Activated T-helper 1 cell treated with anti-CD3 and anti-CD28 coated beads, Interleukin-12 subunit alpha, Interleukin-12 subunit beta, Interleukin-2, Interleukin-4 antibody, amounts not matched to agents 30 ng/mL and 10 ng/mL and 1 ng/mL, durations not matched to agents 14 hours and 24 hours and 36 hours (primary cell): ENCODE measurements at regions not wholly inside any gene's neighbourhood (a gene's known extent, or its start where the extent isn't known, plus 50 kb on each side); places are given as distances from the start of the nearest gene placed in this dataset.
"Not testable (repeated sequence)": the region's sequence is repeated elsewhere in the genome, so short reads cannot be mapped to it uniquely, and the experiment has no call there.

ENCODE experiments used
- DNase-seq: peaks from one replicate; pipeline ENCODE4 v3.0.0; 2021; ENCODE audit warnings: low spot score
- H3K27ac Mint-ChIP-seq: one replicate; pipeline ENCODE4 v1.8.0; 2021; ENCODE audit warnings: mild to moderate bottlenecking, mixed read lengths
- H3K27me3 Mint-ChIP-seq: one replicate; pipeline ENCODE4 v1.8.0; 2022; ENCODE audit warnings: mild to moderate bottlenecking, moderate library complexity, mixed read lengths; ENCODE audit not compliant: insufficient read depth
- H3K36me3 Mint-ChIP-seq: one replicate; pipeline ENCODE4 v1.8.0; 2021; ENCODE audit warnings: low read depth, mixed read lengths
- H3K4me1 Mint-ChIP-seq: one replicate; pipeline ENCODE4 v1.8.0; 2021; ENCODE audit warnings: low read depth, mixed read lengths
- H3K4me3 Mint-ChIP-seq: one replicate; pipeline ENCODE4 v1.8.0; 2021; ENCODE audit warnings: mild to moderate bottlenecking, moderate library complexity, mixed read lengths
- H3K9me3 Mint-ChIP-seq: one replicate; pipeline ENCODE4 v1.8.0; 2021; ENCODE audit warnings: mixed read lengths
- intact Hi-C: fragments of 100-400 bp; cut with micrococcal nuclease; formaldehyde crosslinking; loops from one replicate; pipeline ENCODE4 v1.15.1; 2024

DNA sequence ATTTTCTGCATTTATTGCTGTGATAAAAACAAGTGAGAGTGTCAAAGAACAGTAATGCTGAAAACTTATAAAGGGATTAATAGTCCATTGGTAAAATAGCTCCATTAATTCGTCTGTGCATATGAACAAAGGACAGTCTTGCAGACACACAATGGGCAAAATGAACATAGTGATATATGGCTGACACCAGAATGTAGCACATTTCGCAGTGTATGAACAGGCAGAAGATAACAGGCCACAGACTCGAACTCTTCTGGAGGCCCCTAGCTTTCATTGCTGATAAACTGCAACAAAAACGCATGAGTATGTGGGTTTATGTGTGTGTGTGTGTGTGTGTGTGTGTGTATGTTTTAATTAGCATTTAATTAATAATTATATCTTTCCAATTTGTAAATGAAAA is 354.8 kb downstream of the TAF11L14 start:
- H3K27ac Mint-ChIP-seq, result no peak overlapping the region
- no peak overlapping the region for H3K4me3 Mint-ChIP-seq
- no peaks in the 10 kb centered on the region for H3K27me3 Mint-ChIP-seq
- H3K36me3 Mint-ChIP-seq, result no peaks in the 10 kb centered on the region
- DNase-seq, result no peak
- no peaks in the 10 kb centered on the region for H3K4me1 Mint-ChIP-seq
- intact Hi-C loops, result no loop called here
- H3K9me3 Mint-ChIP-seq, result no peaks in the 10 kb centered on the region

DNA sequence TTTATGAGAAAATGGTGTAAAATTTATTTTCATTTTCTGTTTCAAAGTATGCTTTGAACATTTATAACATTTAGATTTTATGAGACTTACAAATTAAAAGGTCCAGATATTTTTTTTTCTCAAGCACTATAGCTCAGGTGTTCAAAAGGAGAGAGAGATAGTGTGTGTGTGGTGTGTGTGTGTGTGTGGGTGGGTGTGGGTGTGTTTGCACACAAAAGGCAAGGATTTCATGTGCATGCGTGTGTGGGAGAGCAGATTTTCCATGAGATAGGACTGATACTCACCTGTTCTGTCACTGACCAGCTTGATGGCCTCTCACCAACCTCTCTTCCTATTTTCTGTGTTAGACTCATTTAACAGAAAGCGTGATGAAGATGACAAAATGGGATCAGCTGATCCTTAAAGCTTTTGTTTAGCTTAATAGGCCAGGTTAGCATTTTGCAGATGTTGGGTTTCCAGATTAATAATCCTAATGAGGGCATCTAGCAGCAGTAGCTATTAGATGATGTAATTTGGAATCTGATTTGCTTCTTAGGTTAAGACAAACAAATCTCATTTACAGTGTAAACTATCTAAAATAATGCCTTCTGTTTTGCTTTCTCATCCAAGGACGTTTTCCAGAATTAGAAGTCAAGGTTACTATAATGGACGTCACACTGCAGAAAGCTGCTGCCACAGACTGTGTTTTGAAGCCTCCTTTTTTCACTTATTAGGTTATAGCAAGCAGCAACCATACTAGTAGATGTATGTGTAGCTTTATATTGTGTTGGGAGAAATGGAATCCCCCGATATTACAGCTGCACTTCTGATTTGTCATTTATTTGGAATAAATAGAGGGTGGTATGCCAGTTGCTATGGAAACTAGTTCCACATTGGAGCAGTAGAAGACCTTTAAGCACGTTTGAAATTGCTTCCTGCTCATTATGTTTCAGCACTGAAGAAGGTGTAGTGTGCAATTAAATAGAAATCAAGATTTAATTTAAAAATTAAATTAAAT is 355.6 kb downstream of the TAF11L14 start:
- no peak for DNase-seq
- no peaks in the 10 kb centered on the region for H3K36me3 Mint-ChIP-seq
- H3K4me3 Mint-ChIP-seq, result no peak overlapping the region
- intact Hi-C loops, result no loop called here
- H3K27me3 Mint-ChIP-seq, result no peaks in the 10 kb centered on the region
- no peak overlapping the region for H3K27ac Mint-ChIP-seq
- H3K9me3 Mint-ChIP-seq, result no peaks in the 10 kb centered on the region
- H3K4me1 Mint-ChIP-seq, result no peaks in the 10 kb centered on the region

DNA sequence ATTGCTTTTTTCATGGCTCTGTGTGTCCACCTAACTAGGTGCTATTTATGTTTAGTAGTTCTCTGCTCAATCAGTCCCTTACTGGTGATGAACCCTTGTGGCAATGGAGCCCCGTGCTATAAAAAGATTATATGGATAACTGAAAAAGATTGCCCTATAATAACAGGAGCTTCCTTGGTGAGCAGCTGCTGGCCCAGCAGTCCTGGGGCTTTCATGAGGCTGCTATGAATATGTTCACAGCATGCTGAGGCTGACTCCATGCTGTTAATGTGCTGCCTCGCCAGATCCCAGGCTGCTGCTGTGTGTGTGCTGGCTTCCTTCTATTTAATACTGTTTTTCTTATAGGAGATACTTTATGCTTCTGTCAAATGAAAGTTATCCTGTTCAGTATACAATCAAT is 357.5 kb downstream of the TAF11L14 start:
- Mint-ChIP-seq H3K9me3 (no peaks in the 10 kb centered on the region), H3K4me1 (no peaks in the 10 kb centered on the region), H3K27me3 (no peaks in the 10 kb centered on the region), H3K27ac (no peak overlapping the region), H3K4me3 (no peak overlapping the region), H3K36me3 (no peaks in the 10 kb centered on the region)
- DNase-seq, result no peak
- intact Hi-C loops, result no loop called here

DNA sequence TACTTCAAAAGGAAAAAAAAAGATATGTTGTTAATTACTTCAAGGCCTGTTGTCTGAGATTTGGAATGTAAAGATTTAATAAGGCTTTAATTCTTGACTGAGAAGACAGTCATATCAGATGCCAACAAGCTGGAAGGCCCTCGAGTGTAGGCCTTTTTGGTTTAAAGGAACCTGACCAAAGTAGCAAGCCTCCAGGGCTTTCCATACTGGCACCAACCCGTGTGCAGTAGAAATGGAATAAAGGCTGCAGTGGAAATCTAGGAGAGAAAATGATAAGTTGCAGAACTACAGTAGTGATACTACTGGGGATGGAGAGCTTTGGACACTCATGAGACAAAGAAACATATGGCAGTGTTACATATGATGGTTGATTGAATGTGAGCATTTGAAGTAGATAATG is 358.0 kb downstream of the TAF11L14 start:
- H3K27me3 Mint-ChIP-seq, result no peaks in the 10 kb centered on the region
- H3K27ac Mint-ChIP-seq, result no peak overlapping the region
- DNase-seq, result no peak
- H3K9me3 Mint-ChIP-seq, result no peaks in the 10 kb centered on the region
- intact Hi-C loops, result no loop called here
- H3K4me1 Mint-ChIP-seq, result no peaks in the 10 kb centered on the region
- H3K4me3 Mint-ChIP-seq, result no peak overlapping the region
- no peaks in the 10 kb centered on the region for H3K36me3 Mint-ChIP-seq

DNA sequence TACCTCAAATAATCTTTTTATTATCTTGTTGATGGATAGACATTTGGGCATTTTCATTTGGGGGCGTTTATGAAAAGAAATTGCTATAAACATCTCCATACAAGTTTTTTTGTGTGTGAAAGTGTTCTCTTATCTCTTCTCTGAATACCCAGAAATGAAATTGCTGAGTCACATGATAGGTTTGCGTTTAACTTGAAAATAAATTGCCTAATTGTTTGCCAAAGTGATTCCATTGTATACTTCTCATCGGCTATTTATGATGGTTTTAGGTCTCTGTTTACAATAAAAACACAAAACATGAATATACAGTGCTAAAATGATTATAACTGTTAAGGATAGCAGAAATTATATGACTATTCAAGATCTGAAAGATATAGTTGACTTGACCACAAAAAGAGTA is 361.7 kb downstream of the TAF11L14 start:
- intact Hi-C loops, result no loop called here
- H3K4me1 Mint-ChIP-seq, result no peaks in the 10 kb centered on the region
- H3K27ac Mint-ChIP-seq, result no peak overlapping the region
- H3K36me3 Mint-ChIP-seq, result no peaks in the 10 kb centered on the region
- no peak overlapping the region for H3K4me3 Mint-ChIP-seq
- H3K27me3 Mint-ChIP-seq, result no peaks in the 10 kb centered on the region
- DNase-seq, result no peak
- H3K9me3 Mint-ChIP-seq, result no peaks in the 10 kb centered on the region

DNA sequence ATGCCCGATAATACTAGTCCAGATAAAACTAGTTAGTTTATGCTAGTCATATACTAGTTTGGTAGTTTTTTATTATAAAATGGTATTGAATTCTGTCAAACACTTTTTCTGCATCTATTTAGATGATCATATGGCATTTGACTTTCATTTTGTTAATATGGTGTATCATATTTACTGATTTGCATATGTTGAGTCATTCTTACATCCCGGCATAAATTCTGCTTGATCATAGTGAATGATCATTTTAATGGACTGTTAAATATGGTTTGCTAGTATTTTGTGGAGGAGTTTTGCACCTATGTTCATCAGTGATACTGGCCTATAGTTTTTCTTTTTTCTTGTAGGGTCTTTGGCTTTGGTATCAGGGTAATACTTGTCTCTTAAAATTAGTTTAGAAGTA is 365.6 kb downstream of the TAF11L14 start:
- intact Hi-C loops, result no loop called here

DNA sequence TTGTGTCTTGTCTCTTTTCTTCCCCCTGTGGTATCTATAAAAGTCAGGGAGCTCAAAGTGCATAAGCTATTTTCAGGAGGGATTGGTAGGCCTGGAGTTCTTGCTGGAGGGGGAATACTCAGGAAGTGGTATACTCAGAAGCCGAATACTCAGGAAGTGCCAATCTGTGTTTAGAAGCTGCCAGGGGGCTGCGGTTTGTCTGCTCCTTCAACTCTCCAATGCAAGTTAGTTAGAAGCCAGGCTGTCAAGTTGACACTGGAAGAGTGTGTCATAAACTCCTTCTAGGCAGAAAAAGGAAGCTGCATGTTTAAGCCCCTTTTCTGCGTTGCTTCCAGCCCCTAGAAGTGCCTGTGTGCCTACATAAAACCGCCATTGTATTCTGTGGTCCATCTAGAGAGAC is 366.5 kb downstream of the TAF11L14 start:
- no peak overlapping the region for H3K4me3 Mint-ChIP-seq
- H3K4me1 Mint-ChIP-seq, result no peaks in the 10 kb centered on the region
- no peak for DNase-seq
- H3K27me3 Mint-ChIP-seq, result no peaks in the 10 kb centered on the region
- H3K9me3 Mint-ChIP-seq, result peaks cover 3% of the 10 kb centered on the region
- H3K27ac Mint-ChIP-seq, result no peak overlapping the region
- H3K36me3 Mint-ChIP-seq, result no peaks in the 10 kb centered on the region
- intact Hi-C loops, result no loop called here

More for the DNA sequence above, 365.6 kb downstream of the TAF11L14 start:
- H3K4me3 Mint-ChIP-seq, result no peak overlapping the region
- H3K27ac Mint-ChIP-seq, result no peak overlapping the region
- DNase-seq, result no peak
- no peaks in the 10 kb centered on the region for H3K4me1 Mint-ChIP-seq
- no peaks in the 10 kb centered on the region for H3K9me3 Mint-ChIP-seq
- H3K36me3 Mint-ChIP-seq, result no peaks in the 10 kb centered on the region
- no peaks in the 10 kb centered on the region for H3K27me3 Mint-ChIP-seq

DNA sequence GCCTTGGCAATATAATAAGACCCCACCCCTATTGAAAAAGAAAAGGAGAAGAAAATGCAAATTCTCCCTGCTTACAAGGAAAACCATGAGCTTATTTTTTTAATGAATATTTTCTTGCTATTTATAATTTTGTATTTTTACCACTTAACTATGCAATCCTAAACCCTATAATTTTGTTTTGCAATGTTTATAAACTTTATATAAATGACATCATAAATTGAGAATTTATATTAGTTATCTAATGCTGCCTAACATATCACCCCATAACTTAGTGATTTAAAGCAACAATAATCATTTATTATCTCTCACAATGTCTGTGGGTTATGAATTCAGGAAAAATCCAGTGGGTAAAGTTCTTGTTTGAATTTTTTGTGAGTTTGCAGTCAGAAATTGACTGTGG is 369.1 kb downstream of the TAF11L14 start:
- Mint-ChIP-seq H3K36me3 (no peaks in the 10 kb centered on the region), H3K27me3 (no peaks in the 10 kb centered on the region), H3K27ac (no peak overlapping the region), H3K4me1 (no peaks in the 10 kb centered on the region), H3K4me3 (no peak overlapping the region), H3K9me3 (peaks cover 5% of the 10 kb centered on the region)
- no peak for DNase-seq
- intact Hi-C loops, result no loop called here

DNA sequence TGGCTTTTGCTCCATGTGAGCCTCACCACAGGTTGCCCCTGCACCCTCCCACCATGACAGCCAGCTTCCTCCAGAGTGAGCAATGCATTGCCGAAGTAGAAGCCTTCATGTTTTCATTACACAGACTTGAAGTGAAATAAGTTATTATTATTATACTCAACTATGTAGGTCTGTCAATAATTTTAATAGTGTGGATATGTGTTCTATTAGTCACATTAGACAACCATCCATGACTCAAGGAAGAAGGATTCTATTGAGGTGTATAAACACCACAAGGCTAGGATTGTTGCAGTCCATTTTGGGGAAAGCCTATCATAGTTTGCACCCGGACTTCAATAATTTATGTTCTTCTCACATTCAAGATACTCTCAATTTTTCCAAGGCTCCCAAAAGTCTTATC is 369.5 kb downstream of the TAF11L14 start:
- Mint-ChIP-seq H3K9me3 (peaks cover 8% of the 10 kb centered on the region), H3K4me1 (no peaks in the 10 kb centered on the region), H3K36me3 (no peaks in the 10 kb centered on the region), H3K27me3 (no peaks in the 10 kb centered on the region), H3K4me3 (no peak overlapping the region), H3K27ac (no peak overlapping the region)
- intact Hi-C loops, result no loop called here
- no peak for DNase-seq

DNA sequence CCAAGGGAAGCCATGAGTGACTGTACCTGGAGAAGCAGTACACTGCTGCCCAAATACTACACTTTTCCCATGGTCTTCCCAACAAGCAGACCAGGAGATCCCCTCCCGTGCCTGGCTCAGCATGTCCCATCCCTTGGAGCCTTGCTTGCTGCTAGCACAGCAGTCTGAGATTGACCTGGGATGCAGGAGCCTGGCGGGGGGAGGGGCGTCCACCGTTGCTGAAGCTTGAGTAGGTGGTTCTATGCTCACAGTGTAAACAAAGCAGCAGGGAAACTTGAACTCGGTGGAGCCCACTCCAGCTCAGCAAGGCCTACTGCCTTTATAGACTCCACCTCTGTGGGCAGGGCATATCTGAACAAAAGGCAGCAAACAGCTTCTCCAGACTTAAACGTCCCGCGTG is 372.0 kb downstream of the TAF11L14 start:
- DNase-seq, H3K4me3 Mint-ChIP-seq, H3K27me3 Mint-ChIP-seq, intact Hi-C loops, H3K27ac Mint-ChIP-seq, H3K4me1 Mint-ChIP-seq, H3K36me3 Mint-ChIP-seq: not testable (repeated sequence)
- peaks cover 14% of the 10 kb centered on the region for H3K9me3 Mint-ChIP-seq

DNA sequence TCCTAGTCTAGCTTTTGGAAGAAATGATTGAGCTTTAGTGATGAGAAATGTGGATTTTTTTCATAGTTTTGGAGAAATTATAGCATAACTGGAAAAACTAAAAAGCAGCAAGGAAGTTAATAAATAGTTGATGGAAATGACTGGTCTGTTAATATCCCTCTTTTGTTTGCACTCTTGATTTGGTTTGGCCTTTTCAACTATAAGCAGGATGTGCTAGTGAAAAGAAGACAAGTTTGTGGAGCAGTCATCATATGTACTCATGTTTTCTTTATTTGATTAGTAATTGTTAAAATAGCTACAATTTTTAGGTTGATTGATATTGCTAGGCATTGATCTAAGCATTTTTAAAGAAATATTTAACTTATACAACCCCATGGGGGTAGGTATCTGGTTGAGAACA is 374.7 kb downstream of the TAF11L14 start:
- no peak overlapping the region for H3K4me3 Mint-ChIP-seq
- intact Hi-C loops, result no loop called here
- no peaks in the 10 kb centered on the region for H3K36me3 Mint-ChIP-seq
- DNase-seq, result no peak
- H3K9me3 Mint-ChIP-seq, result peaks cover 23% of the 10 kb centered on the region
- H3K4me1 Mint-ChIP-seq, result no peaks in the 10 kb centered on the region
- no peak overlapping the region for H3K27ac Mint-ChIP-seq
- no peaks in the 10 kb centered on the region for H3K27me3 Mint-ChIP-seq

DNA sequence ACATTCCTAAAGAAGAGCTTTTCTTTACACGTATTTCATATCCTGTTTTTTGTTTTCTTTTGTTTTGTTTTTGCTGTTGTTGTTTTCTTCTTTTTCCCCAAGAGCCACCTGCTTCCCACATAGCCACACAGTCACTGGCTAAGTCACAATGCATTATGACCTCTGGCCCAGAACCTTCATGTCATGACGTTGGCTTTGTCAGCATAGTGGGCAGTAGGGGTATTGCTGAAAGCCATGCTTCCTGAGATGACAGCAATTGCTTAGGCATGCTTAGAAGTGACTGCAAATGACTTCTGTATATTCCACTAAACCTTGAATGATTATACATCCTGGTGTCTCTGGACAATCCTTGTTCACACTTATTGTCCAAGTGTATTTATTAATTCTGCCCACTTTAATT is 375.8 kb downstream of the TAF11L14 start:
- peaks cover 25% of the 10 kb centered on the region for H3K9me3 Mint-ChIP-seq
- H3K4me1 Mint-ChIP-seq, result no peaks in the 10 kb centered on the region
- intact Hi-C loops, result no loop called here
- H3K27ac Mint-ChIP-seq, result no peak overlapping the region
- no peak for DNase-seq
- H3K27me3 Mint-ChIP-seq, result no peaks in the 10 kb centered on the region
- no peak overlapping the region for H3K4me3 Mint-ChIP-seq
- no peaks in the 10 kb centered on the region for H3K36me3 Mint-ChIP-seq

DNA sequence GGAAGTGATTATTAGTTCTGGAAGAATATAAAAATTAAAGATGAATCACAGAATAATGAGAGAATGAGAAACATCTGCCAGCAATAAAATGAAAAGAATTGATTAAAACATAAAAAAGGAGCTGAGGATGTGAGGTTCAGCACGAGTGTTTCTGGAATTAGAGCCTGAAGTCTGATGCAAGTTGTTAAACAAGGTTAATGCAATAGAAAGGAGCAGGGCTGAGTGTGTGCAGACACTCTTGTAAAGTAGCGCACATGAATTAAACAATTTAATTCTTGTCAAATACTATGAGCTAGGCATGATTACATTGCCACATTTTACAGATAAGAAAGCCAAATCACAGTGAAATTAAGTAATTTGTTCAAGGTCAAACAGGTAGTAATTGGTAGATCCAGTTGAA is 384.2 kb downstream of the TAF11L14 start:
- no peaks in the 10 kb centered on the region for H3K4me1 Mint-ChIP-seq
- H3K36me3 Mint-ChIP-seq, result no peaks in the 10 kb centered on the region
- intact Hi-C loops, result no loop called here
- H3K4me3 Mint-ChIP-seq, result no peak overlapping the region
- peaks cover 34% of the 10 kb centered on the region for H3K9me3 Mint-ChIP-seq
- no peak overlapping the region for H3K27ac Mint-ChIP-seq
- no peak for DNase-seq
- H3K27me3 Mint-ChIP-seq, result no peaks in the 10 kb centered on the region

DNA sequence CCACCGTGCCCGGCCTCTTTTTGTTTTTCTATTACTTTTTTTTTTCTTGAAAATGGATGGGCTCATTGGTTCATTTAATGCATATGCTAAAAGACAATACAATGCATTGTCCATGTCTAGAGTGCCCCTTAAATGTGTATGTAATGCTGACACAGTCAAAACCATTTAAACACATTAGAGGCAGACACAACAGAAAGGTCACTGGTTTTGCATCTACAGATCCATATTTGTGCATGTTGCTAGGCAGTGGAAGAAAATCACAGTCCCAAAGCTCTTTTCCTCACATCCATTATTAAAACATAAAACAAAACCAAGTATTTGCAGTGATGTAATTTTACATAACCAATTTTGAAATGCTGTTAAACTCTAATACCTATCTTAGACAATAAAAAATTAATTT is 389.0 kb downstream of the TAF11L14 start:
- Mint-ChIP-seq H3K36me3 (no peaks in the 10 kb centered on the region), H3K27ac (no peak overlapping the region), H3K27me3 (no peaks in the 10 kb centered on the region), H3K4me3 (no peak overlapping the region), H3K9me3 (peaks cover 24% of the 10 kb centered on the region), H3K4me1 (no peaks in the 10 kb centered on the region)
- intact Hi-C loops, result no loop called here
- no peak for DNase-seq
